ENCODE measurements at regions not wholly inside any gene's neighbourhood (a gene's known extent, or its start where the extent isn't known, plus 50 kb on each side); places are given as distances from the start of the nearest gene placed in this dataset.

DNA sequence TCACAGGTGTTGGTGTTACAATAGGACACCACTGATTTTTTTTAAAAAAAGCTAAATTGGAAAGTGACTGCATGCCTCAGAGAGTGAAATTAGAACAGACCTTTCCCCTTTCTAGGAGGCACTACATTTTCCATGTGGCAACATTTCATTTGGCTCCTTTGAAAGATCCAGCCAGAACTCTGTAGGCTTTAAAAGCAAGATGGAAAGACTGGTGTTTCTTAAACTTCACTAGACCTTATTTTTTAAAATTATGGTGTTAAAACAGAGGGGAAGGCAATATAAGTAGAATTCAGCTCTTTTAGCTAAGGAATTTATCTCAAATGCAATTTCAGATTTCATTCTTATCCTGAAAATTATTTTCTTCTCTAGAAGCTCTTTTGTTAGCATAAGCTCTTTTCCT is 317.6 kb upstream of the TGFBR2 start:
- DNase-seq (ENCODE audit: low spot score in 2 of 2) (no peak), ATAC-seq (no peak)
- Mint-ChIP-seq H3K9me3 (no peaks in the 10 kb centered on the region), H3K36me3 (peaks cover 0 to 6% of the 10 kb centered on the region in 2 donors), H3K27ac (no peak overlapping the region)

DNA sequence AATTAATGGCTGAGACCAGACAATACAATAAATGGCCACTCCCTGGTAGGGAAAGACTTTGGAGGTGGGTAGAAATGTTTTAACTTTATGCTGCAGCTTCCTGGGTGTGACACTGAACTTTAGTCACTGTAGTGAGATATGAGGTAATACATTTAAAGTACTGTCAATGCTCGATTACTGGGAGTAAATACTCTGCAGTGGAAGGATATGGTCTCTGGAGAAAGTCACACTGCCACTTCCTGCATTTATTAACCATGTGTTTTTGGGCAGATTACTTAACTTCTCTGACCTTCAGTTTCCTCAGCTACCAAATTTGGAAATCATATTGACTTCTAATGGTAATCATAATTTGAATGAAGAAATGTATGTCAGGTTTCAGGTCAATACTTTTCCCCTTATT is 317.1 kb upstream of the TGFBR2 start:
- Mint-ChIP-seq H3K36me3 (peaks cover 0 to 6% of the 10 kb centered on the region in 2 donors), H3K9me3 (no peaks in the 10 kb centered on the region), H3K27ac (no peak overlapping the region)
- DNase-seq (ENCODE audit: low spot score in 2 of 2) (no peak), ATAC-seq (no peak)

DNA sequence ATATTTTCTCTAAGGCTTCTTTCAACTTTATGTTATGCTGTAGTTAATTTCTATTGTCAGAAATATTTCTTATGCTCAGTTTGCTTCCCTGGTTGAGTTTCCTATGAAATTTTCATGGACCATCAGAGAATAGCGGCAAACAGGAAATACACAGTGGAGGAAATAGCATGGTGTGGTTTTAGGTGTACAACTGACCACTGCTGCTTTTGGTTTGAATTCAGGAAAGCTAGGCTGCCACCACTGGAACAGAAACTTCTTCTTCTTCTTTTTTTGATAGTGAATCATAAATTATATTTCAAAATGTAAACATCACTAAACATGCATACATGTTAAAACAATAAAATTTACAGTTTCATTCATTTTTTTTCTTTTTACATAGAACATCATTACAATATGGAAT is 316.6 kb upstream of the TGFBR2 start:
- H3K27ac Mint-ChIP-seq = no peak overlapping the region
- ATAC-seq (no peak), DNase-seq (ENCODE audit: low spot score in 2 of 2) (no peak)

DNA sequence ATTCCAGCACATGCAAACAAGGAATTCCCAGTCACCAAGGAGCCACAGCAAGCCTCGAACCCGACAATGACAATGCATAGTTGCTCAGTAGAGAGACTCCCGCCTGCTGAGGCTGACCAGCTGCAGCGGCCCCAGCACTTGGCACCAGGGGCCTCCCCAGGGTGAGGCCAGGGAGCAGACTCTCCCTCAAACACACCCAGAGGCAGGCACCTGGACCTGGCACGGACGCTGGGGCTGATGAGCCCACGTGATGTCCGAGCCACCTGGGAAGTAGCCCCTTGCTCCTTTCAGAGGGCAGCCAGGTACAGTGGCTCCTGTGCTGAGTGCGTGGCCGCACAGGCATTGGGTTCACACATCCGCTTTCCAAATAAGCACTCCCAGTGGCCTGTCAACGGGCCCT is 315.9 kb upstream of the TGFBR2 start:
- H3K36me3 Mint-ChIP-seq = peaks cover 0 to 6% of the 10 kb centered on the region in 2 donors
- no peak for ATAC-seq
- no peaks in the 10 kb centered on the region for H3K9me3 Mint-ChIP-seq
- no peak for DNase-seq (ENCODE audit: low spot score in 2 of 2)
- H3K27ac Mint-ChIP-seq = no peak overlapping the region

More for the DNA sequence above, 316.6 kb upstream of the TGFBR2 start:
- Mint-ChIP-seq H3K9me3 (no peaks in the 10 kb centered on the region), H3K36me3 (peaks cover 0 to 6% of the 10 kb centered on the region in 2 donors)

DNA sequence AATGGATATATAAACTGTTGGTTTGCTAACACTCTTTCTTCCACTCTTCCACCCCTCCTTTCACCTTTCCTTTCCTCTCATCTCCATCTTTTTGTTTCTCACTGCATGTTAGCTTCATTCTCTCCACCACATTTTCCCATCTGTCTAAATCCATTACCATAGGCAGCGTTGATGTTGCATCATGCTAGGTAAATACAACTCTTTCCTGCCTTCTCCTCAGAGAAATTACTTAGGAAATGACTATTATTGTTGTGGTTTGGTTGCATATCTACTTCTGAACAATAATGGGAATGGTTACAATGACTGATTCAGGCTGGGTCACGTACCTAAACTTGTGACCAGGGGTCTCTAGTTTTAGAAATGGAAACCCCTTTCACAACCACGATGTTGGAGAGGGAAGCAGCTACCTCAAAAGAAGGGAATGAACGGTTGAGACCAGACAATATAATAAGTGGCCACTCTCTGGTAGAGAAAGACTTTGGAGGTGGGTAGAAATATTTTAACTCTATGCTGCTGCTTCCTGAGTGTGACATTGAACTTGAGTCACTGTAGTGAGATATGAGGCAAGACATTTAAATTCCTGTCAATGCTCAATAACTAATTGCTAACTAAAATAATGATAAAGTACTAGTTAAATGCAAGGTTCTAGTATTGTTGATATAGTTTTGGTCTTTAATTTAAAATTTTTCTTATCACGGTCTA is 314.1 kb upstream of the TGFBR2 start:
- no peaks in the 10 kb centered on the region for H3K9me3 Mint-ChIP-seq
- DNase-seq (ENCODE audit: low spot score in 2 of 2) (no peak), ATAC-seq (peak in 1 of 2 donors; percentile 80)
- no peak overlapping the region for H3K27ac Mint-ChIP-seq
- peaks cover 0 to 6% of the 10 kb centered on the region in 2 donors for H3K36me3 Mint-ChIP-seq

DNA sequence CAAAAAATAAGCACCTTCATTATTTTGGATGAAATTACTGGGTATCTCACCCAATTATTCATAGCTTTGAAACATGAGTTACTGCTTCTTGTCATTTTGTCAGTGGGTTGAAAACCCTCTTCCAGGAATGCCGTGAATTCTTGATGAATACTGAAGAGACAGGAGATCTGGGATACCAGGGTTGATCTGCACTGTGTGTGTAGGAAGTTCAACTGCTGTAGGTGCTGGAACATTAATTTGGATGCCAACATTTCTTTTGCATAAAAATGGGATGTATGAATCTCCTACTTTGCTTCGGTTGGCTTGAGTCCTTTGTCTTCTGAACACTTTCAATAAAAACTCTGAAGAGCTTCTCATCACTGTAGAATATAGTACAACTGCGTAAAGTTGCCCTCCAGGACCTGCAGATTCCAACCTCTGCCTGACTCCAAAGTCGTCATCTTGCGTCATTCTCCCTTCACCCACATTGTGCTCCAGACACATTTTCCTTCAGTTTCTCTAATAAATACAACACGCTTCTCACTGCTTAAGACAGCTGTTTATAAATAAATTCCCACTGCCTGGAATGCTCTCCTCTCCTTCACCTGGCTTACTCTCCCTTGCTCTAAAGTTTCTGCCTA is 312.7 kb upstream of the TGFBR2 start:
- H3K27ac Mint-ChIP-seq = no peak overlapping the region
- peaks cover 0 to 5% of the 10 kb centered on the region in 2 donors for H3K36me3 Mint-ChIP-seq
- no peaks in the 10 kb centered on the region for H3K9me3 Mint-ChIP-seq
- no peak for DNase-seq (ENCODE audit: low spot score in 2 of 2)
- no peak for ATAC-seq

DNA sequence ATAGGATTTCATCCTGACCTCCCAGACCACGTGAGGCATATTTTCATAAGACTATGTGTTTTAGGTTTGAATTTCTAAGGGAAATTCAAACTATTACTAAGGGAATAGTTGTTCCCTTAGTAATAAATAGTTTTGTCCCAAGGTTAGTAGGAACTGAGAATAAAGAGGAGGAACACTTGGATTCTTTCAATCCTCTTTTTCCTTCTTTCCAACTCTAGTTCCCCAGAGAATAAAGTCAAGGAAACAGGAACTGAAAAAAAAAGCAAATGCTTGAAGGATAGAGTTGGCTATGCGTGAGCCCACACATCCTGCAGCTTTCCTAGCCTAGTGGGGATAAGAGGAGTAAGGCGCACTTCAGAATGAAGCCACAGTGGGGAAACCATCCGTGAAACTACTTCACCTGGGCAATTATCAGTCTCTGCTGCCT is 312.1 kb upstream of the TGFBR2 start:
- H3K27ac Mint-ChIP-seq = no peak overlapping the region

DNA sequence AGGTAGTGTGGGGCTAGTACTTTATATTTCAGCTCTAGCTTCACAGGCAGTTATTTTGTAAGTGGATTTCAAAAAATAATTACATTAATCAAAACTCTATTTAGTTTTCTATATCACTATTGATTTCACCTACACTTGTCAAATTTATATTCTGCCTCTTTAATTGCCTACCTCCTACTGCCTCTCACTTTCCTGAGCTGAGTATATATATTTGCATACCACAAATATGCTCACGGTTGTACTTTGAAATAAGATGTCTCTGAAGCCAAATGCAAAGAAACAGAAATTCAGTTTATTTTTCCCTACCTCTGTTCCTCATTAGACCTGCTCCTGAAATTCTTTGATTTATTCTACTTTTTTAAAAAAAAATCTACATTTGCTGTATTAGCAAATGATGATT is 309.3 kb upstream of the TGFBR2 start:
- no peak overlapping the region for H3K27ac Mint-ChIP-seq
- peaks cover 0 to 4% of the 10 kb centered on the region in 2 donors for H3K36me3 Mint-ChIP-seq
- no peaks in the 10 kb centered on the region for H3K9me3 Mint-ChIP-seq
- DNase-seq (ENCODE audit: low spot score in 2 of 2) (no peak), ATAC-seq (no peak)

More for the DNA sequence above, 312.1 kb upstream of the TGFBR2 start:
- peaks cover 0 to 4% of the 10 kb centered on the region in 2 donors for H3K36me3 Mint-ChIP-seq
- ATAC-seq = no peak
- no peaks in the 10 kb centered on the region for H3K9me3 Mint-ChIP-seq
- DNase-seq (ENCODE audit: low spot score in 2 of 2) = no peak

DNA sequence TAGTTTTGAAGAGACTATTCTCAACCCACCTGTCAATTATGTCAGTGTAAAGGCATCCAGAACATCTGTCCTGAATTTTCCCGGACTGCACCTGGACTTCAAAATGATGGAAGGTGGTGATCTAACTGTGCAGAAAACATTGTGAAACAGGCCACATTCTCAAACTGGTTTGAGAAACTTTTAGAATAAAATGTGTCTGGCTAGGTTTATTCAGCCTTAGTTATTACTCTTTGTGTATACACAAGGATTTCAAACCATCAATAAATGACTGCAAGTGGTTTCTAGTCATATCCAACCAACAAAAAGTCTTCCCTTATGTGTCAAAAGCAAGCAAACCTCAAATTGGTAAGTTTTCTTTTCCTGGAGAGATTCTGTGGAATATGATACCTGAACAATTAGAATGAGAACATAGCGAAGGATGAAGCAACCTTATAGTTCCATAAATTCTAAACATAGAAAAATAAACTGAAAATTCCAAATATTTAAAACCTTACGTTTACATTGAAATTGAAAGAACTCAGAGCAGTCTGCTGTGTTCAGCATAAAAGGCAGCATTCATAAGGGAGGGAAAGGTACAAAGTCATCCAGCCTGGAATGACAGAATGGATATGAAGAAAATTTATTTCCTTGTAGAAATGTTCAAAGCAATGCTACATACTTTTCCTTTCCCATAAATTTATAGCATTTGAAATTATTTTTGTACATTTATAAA is 306.6 kb upstream of the TGFBR2 start:
- Mint-ChIP-seq H3K9me3 (peaks cover 3 to 4% of the 10 kb centered on the region in 2 donors), H3K36me3 (peaks cover 5 to 9% of the 10 kb centered on the region in 2 donors), H3K27ac (no peak overlapping the region)
- ATAC-seq = peak in 1 of 2 donors; percentile 47
- DNase-seq (ENCODE audit: low spot score in 2 of 2) = no peak

DNA sequence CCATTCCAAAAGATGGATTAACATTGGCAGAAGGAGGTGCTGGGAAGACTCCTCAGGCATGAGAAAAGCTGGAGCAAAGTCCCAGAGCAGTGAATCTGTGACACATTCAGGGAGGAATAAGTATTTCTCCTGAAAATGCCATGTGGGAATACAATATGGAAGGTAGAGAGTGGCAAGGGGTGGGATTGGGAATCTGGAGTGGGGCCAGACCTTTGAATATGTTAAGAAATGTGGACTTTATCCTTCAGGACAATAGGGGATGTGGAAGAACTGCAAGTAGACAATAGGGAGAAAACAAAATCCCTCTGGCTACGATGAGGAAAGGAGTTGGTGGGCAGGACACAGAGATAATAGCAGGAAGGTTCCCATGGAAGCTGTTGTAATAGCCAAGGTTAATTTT is 305.6 kb upstream of the TGFBR2 start:
- H3K36me3 Mint-ChIP-seq = peaks cover 10 to 18% of the 10 kb centered on the region in 2 donors
- no peak for DNase-seq (ENCODE audit: low spot score in 2 of 2)
- ATAC-seq = no peak
- peaks cover 7 to 10% of the 10 kb centered on the region in 2 donors for H3K9me3 Mint-ChIP-seq
- no peak overlapping the region for H3K27ac Mint-ChIP-seq

DNA sequence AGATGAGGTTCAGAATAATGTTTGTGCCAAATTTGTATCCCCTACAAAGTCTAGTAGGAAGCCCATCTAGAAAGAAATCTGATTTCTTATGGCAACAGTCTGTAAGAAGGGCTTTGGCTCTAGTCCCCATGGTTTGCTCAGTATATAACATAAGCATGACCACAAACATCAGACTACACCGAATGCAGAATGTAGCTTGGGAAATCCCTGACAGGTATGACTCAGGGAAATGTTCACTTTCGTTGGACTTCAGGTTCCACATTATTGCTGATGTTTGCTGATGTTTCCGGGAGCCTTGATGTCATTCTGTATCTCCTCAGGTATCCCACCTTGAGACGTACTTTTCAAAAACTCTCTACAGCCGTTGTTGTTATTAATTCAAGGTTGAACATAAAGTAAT is 304.4 kb upstream of the TGFBR2 start:
- DNase-seq (ENCODE audit: low spot score in 2 of 2) (no peak), ATAC-seq (peak; percentile 74 to 93)
- H3K27ac Mint-ChIP-seq = no peak overlapping the region
- H3K36me3 Mint-ChIP-seq = peaks cover 21 to 30% of the 10 kb centered on the region in 2 donors
- H3K9me3 Mint-ChIP-seq = peaks cover 12 to 21% of the 10 kb centered on the region in 2 donors

DNA sequence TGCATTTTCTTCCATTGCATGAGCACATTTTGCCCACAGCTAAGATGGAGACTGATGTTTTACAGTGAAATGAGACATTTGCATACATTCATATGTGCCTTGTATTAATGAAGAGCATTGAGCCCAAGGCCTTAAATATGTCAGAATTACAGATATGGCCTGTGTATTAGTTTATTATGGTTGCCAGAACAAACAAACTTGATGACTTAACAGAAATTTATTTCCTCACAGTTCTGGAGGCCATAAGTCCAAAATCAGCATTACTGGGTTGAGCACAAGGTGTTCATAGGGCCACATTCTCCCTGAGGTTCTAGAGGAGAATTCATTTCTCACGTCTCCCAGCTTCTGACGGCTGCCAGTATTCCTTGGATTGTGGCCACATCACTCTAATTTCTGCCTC is 302.6 kb upstream of the TGFBR2 start:
- DNase-seq (ENCODE audit: low spot score in 2 of 2) = no peak
- no peak for ATAC-seq
- H3K27ac Mint-ChIP-seq = no peak overlapping the region
- H3K9me3 Mint-ChIP-seq = peaks cover 12 to 21% of the 10 kb centered on the region in 2 donors
- peaks cover 21 to 27% of the 10 kb centered on the region in 2 donors for H3K36me3 Mint-ChIP-seq

DNA sequence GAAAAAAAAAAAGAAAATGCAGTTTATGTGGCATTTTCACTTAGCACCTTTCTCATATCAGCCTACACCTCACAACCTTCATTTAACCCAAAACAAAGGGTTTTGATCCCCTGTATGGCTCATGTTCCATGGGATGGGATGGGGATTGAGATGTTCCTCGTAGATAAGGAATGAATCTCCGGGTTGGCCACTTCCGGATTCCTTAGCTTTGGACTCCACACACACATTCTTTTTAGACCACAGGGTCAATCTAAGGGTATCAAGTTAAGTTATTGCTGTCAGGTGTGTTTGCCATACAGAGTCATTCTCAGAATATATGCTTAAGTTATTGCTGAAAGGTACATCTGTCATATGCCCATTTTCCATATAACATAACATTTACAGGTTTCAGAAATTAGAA is 301.4 kb upstream of the TGFBR2 start:
- H3K9me3 Mint-ChIP-seq = peaks cover 12 to 22% of the 10 kb centered on the region in 2 donors

DNA sequence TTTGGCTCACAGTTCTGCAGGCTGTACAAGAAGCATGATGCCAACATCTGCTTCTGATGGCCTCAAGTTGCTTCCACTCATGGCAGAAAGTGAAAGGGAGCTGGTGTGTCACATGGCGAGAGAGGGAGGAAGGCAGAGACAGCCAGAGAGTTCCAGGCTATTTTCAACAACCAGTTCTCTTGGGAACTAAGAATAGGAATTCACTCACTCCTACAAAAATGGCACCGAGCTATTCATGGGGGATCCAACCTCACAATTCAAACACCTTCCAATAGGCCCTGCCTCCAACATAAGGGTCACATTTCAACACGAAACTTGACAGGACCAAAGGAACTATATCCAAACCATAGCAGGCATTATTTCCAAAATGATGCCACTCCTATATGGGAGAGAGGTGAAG is 299.5 kb upstream of the TGFBR2 start:
- ATAC-seq (no peak), DNase-seq (ENCODE audit: low spot score in 2 of 2) (no peak)
- Mint-ChIP-seq H3K27ac (no peak overlapping the region), H3K9me3 (peaks cover 12 to 25% of the 10 kb centered on the region in 2 donors), H3K36me3 (peaks cover 21 to 36% of the 10 kb centered on the region in 2 donors)

More for the DNA sequence above, 301.4 kb upstream of the TGFBR2 start:
- no peak for DNase-seq (ENCODE audit: low spot score in 2 of 2)
- no peak for ATAC-seq
- Mint-ChIP-seq H3K27ac (no peak overlapping the region), H3K36me3 (peaks cover 21 to 27% of the 10 kb centered on the region in 2 donors)

DNA sequence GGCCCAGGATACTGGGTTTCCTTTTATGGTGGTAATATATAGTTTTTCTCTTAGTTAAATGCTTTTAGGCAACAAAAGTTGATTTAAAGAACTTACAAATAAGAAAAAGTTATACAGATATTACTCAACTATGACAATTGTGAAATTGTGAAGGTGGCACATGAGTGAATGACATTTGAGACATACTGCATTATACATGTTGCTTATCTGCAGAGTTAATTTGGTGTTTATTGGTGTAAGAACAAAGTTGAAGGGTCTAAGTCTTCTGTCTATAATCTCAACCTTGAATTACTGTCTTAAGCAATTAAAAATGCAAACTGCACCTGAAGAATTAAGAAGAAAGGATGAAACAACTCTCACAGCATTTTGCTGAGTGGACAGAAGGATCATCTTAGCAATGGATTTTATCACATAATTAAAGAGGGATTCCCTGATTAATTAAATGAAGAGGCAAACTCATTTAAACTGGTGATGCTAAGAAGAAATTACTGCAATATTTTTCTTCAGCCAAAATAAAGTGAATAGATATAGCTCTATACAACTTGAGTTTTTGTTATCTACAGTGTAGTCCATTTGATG is 298.9 kb upstream of the TGFBR2 start:
- Mint-ChIP-seq H3K36me3 (peaks cover 21 to 37% of the 10 kb centered on the region in 2 donors), H3K27ac (no peak overlapping the region), H3K9me3 (peaks cover 12 to 25% of the 10 kb centered on the region in 2 donors)
- DNase-seq (ENCODE audit: low spot score in 2 of 2) (no peak), ATAC-seq (no peak)

DNA sequence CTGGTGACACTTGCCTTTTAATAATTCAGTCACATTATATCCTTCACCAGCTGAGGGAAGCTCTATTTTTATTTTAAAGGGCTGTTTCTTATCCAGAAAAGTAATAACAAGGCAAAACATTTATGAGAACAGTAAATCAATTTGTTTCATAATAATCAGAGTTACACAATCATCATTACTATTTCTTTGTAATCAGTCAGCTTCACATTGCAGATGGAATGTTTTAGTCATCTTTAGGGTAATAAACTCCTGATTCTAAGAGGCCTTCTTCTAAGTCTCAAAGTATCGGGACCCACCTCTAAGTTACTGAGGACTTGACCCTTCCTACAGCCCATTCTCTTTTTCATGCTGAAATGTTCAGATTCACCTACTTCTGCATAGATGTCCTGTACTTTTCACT is 298.3 kb upstream of the TGFBR2 start:
- H3K27ac Mint-ChIP-seq = no peak overlapping the region
- H3K36me3 Mint-ChIP-seq = peaks cover 21 to 37% of the 10 kb centered on the region in 2 donors
- no peak for ATAC-seq
- peaks cover 12 to 25% of the 10 kb centered on the region in 2 donors for H3K9me3 Mint-ChIP-seq
- DNase-seq (ENCODE audit: low spot score in 2 of 2) = no peak

Measured in activated naive CD4-positive, alpha-beta T cell treated with anti-CD3 and anti-CD28 coated beads, Interleukin-2, amount 50 U/mL, for 72 hours (primary cell).